GM21526 (cell line): ENCODE measurements at regions not wholly inside any gene's neighbourhood (a gene's known extent, or its start where the extent isn't known, plus 50 kb on each side); places are given as distances from the start of the nearest gene placed in this dataset.

Experiments used
- ATAC-seq: cut with Tn5 transposase; IDR thresholded peaks from one replicate; pipeline ENCODE4 v1.9.1; 2021; ENCODE audit warnings: moderate library complexity; ENCODE audit not compliant: unreplicated experiment, low FRiP score

DNA sequence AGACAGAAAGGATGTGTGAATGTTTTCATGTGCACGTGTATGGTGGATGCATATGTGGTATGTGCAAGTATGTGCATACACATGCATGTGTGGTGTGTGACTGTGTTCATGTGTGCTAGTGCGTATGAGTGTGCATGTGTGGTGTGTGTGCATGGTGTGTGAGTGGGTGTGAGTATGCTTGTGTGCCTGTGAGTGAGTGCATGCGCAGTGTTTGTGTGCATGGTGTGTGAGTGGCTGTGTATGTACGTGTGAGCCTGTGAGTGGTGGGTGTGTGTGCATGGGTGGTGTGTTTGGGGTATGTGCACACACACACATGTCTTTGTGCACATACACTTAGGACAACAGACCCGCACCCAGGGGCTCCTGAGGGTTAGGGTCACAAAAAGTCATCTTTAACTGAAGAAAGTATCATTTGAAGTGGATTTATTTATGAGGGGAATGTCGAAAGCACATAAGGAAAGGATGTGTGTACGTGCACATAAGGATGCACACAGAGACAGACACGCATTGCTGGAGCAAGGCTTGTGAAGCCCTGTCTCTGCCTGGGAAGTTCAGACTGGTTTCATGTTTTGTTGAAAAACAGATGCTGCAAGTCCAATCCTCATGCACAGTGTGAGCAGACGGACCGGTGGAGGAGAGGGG is 237.0 kb downstream of the SYK start:
- ATAC-seq, result no peak

DNA sequence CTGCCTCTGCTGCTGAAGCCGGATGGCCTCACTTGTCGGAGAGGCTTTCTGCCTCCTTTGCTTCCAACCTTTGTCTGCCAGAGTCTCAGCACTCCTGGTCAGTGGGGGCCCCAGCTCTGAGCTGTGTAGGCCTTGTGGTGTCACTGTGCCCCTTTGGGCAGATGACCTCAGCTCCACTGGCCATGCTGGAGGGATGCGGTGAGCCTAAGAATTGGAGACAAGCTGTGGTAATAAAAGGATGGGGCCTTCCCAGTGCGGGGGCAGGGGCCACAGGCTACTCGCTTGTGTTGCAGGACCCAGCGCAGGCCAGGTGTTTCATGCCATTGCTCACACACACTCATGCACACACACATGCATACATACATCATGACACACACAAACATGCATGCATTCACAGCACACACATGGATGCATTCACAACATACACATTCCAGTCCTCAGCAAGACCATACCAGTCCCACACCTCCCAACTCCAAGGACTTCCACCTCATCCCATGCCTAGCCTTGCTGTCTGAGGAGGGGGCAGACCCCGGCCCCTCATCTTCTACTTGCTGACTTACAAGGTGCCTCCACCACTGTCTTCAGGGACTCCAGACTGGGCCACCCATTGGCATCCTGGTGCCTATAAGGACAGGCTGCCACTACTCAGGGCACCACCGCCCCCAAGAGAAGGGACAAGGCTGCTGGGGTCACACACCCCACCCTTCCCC is 237.7 kb downstream of the SYK start:
- no peak for ATAC-seq

DNA sequence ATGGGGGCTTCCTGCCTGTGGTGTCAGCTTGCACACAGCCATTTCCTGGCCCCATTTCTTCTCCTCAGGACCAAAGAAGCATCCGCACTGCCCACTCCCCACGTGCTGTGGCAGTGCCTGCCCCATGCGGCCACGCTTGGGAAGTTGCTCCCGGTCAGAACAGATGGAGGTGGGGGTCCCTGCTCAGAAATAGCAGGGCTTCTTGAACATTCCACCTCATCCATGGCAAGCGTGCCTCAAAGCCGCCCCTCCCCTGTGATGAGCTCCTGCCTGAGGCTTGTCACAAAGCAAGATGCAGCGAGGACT is 238.2 kb downstream of the SYK start:
- ATAC-seq, result no peak

DNA sequence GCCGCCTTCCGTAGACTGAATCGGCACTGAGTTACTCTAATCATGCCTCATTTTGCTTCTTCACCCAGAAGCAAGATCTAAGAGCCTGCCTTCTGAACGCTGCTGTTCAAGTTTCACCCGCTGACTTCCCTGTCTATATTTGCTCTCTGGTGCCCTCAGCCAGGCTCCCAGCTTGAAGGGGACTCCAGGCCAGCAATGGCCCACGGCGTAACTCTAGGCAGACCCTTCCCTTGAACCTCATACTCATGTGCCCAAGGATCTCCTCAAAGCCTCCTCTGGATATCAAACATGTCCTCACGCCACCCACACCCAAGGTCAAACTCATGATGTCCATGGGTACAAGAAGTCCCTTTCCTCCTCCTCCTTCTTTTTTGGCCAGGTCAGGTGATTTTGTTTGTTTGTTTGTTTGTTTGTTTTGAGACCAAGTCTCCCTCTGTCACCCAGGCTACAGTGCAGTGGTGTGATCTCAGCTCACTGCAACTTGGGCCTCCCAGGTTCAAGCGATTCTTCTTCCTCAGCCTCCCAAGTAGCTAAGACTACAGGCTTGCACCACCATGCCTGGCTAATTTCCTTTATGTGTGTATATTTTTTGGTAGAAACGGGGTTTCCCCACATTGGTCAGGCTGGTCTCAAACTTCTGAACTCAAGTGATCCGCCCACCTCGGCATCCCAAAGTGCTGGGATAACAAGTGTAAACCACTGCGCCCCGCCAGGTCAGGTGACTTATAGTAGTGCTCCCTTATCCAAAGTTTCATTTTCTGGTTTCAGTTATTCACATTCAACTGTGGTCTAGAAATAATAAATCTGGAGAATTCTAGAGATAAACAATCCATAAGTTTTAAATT is 239.0 kb downstream of the SYK start:
- ATAC-seq, result no peak

DNA sequence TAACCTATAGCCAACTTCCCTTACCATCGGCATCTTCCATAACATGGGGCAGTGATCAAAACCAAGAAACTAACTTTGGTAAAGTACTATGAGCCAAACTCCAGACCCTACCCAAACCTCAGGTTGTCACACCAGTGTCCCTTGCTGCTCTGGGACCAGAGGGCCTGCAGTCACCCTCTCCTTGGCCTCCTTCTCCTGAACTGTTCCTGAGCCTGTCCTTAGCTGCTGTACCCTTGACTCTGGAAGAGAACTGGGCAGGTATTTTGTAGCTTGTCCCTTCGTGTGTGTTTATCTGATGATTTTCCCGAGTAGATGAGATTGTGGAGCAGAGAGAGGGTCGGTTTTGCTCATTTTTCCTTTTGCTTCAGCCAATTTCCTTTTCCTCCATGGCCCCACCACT is 240.4 kb downstream of the SYK start:
- ATAC-seq, result no peak

DNA sequence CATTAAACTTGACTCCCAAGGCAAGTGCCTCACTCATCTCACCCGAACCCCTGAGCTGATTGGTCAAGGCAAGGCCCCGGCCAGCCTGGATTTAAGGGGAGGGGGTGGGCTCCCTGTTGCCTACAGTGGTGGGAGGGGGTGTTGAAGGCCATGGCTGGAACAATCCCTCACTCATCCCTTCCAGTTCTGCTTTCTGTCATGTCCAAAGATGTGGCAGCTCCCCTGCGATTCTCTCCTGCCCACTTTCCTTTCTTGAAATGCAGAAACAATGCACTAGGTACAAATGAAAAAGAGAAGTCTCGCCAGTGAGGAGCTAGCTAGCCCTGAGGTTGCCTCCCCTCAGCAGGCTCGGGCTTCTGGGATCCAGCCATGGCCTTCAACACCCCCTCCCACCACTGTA is 240.9 kb downstream of the SYK start:
- no peak for ATAC-seq

DNA sequence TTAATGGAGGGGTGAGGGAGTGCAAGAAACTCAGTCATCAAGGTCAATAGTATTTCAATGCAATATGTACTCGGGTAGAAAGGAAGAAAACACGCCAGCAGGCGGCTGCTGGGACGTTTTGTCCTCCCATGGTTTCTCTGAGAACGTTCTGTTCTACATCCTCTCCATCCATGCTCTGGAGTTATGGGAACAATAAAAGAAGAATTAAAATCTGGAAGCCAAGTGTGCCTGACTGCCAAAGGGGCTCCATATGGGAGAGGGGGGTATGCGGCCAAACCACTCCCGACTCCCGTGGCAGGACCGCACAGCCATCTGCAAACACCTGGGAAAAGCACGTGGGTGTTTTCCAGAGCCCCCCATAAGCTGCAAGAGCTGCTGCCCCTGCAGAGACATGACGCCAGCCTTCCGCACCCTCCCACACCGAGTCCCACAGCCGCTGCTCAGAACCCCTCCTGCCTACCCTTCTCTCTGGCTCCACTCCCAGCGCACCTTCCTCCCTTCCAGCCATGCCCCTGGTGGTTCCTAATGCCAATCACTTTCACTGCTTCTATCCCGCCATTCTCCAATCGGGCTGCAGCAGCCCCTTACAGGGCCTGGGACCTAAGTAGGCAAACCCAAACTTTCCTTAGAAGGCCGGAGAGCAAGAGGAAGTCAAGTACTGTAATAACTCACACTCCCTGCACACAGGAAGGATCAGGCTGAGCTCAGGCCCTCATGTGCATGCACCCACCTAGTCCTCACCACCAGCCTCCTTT is 241.6 kb downstream of the SYK start:
- no peak for ATAC-seq

DNA sequence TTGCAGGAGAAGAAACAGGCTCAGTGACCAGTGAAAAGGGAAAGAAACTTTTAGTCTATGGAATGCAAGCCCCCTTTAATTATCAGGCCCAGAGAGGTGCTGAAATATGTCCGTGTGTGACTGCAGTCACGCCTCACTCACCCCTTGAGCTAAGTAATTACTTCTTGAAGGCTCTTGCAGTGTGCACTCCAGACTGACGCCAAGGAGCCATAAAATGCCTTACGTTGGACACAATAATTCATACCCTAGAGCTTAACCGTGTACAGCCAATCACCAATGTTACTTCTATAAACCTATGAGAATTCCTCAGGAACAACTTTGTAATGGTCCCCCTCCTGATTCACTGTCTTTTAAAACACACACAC is 242.2 kb downstream of the SYK start:
- ATAC-seq, result no peak

DNA sequence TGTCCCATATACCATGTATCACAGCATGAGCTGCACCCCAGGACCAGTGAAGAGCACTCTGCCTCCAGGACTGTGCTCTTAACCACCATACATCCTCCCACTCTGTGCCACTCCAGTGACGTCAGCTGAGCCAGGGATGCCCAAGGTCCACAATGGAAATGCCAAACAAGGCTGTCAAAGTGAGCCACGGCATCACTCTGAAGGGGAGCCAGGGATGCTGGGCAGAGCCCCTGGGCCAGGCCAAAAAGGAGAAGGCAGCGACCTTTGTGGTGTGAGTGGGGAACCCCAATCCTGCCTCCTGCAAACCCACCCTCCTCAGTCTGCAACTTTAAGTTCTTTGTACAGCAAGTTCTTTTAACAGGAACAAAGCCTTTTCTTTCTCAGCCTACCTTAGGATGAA is 242.7 kb downstream of the SYK start:
- ATAC-seq, result no peak

DNA sequence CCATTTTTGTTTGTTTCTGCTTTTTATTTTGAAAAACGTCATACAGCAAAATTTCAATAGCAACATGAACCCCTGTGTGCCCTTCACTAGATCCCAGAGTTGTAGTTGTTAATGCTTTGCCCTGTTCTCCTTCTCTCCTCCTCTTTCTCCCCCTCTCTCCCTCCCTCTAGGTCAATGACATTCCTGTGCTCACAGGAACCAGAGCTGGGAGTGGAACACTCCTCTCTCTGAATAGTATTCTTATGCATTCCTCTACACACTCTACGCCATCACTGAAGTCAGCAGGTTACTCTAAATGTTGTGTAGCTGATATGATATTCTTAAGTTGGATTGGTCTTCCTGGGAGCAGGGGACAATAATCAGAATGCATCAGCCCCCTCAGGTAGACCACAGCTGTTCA is 243.4 kb downstream of the SYK start:
- ATAC-seq, result no peak

DNA sequence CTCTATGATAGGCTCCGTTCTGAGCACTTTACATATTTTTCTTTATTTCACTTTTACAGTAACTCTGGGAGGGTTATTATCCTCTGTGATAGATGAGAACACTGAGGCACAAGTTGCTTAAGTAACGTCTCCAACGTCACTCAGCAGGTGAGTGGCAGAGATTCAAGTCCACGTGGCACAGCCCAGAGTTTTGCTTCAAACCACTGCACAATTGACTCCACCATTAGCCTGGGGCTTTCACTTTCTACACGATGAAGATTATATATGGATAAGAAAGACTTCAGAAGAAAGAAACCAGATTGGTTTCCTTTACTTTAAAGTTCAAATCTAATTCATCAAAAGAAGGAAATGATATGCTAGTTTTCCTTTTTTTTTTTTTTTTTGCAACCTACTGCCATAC is 245.9 kb downstream of the SYK start:
- no peak for ATAC-seq

DNA sequence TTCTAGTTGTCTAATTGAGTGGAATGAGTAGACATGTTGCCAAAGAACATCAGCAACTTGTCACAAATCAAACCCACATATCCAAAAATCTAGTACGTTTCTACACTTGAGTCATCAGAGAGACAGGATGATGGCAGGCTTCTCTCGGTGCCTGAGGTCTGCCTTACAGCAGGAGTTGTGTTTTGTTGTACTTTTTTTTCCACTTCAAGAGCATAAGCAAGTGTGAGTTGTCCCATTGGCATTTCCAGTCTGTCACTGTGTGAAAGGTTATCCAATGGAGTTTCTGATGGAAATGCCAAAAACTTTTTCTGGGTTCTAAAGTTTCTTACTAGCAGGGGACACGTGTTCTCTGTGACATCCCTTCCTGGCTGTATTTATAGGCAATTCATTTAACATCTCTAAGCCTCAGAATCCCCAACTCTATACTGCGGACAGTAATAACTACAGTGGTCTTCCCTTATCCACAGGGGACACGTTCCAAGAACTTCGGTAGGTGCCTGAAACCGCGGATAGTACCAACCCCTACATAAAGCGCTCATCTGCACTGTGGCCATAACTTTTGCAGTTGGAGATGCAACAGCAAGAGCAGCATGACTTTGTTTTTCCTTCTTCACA is 246.5 kb downstream of the SYK start:
- ATAC-seq, result no peak

DNA sequence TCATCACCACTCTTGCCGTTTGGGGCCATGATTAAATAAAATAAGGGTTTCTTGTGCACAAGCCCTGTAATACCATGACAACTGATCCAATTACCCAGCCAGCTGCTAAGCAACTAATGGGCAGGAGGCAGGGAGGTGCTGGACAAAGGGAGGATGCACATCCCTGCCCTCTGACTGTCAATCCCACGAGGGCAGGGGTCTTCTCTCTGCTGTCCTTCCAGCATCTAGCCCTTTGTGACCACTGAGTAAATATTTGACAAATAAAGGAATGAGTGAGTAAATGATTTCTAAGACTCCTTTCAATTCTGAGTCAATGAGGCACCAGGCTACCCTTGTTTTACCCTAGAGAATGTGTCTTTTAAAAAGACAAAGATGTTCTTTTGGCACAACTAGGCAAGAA is 247.1 kb downstream of the SYK start:
- no peak for ATAC-seq

DNA sequence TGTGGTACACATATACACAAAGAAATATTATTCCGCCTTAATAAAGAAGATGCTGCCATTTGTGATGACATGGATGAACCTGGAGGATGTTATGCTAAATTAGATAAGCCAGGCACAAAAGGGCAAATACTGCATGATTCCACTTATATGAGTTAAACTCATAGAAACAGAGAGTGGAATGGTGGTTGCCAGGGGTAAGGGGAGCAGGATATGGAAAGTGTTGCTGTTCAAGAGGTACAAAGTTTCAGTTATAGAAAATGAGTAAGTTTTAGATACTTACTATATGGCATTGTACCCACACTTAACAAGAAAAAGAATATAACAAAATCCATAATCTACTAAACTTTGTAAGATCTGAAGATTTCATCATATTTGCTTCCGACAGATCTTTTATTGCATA is 252.2 kb downstream of the SYK start:
- ATAC-seq, result no peak

DNA sequence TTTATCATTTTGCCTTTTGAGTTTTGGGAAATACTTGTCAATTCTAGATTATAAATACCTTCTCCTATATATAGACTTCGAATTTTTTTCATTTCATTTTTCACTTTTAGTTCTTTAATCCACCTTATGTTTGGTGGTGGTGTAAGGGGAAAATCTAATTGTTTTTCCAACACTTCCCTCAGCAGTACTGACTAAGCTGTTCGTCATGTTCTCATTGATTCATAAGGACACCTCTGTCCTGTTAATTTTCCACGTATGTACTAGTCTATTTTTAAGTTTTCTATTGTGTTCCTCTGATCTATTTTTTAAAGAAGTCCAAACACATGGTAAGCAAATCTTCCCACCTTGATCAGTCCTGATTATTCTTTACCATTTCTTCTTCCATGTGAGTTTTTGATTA is 254.2 kb downstream of the SYK start:
- ATAC-seq, result no peak

DNA sequence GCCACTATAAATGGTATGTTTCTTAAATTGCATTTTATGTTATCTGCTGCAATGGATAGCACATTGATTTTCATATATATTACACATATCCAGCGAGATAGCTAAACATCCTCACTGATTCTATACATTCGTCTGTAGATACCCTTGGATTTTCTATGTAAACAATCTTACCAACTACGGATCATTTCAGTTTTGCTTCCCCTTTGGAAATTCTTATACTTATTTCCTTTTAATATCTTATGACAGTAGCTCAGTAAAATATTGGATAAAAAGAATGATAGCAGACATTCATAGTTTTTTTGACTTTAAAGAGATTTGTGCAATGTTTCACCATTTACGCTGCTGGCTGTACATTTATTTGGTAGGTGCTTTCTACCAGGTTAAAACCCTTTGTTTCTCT is 254.9 kb downstream of the SYK start:
- no peak for ATAC-seq

DNA sequence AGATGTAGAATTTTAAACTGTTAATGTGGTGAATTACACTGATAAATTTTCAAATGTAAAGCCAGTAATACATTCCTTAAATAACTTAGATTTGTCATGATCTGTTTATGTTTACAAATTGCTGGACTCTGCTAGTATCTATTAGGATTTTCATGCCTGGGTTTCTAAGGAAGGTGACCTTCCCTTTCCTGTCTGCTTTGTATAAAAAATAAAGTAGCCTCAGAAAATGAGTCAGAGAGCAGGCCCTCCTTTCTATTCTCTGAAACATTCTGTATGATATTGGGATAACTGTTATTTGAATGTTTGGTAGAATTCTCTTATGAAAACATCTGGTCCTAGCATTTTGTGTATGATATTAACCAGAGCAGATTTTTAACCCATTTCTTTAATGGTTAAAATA is 255.3 kb downstream of the SYK start:
- ATAC-seq, result no peak

DNA sequence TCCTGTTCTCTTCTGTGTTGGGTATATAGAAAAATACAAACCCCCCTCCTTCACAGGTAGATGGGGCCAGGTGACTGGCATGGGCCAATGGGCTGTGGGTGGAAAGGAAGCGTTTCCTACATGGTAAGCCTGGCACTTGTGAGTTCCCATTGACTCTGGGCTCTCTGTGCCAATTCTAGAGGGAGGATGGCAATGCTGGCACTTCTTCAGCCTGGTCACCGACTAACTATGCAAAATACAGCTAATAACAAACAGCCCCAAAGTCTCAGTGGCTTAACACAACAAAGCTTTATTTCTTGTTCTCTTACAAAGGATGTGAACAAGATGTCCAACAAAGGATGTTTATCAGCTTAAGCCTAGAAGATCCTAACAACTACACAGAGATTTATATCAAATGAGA is 258.1 kb downstream of the SYK start:
- no peak for ATAC-seq

DNA sequence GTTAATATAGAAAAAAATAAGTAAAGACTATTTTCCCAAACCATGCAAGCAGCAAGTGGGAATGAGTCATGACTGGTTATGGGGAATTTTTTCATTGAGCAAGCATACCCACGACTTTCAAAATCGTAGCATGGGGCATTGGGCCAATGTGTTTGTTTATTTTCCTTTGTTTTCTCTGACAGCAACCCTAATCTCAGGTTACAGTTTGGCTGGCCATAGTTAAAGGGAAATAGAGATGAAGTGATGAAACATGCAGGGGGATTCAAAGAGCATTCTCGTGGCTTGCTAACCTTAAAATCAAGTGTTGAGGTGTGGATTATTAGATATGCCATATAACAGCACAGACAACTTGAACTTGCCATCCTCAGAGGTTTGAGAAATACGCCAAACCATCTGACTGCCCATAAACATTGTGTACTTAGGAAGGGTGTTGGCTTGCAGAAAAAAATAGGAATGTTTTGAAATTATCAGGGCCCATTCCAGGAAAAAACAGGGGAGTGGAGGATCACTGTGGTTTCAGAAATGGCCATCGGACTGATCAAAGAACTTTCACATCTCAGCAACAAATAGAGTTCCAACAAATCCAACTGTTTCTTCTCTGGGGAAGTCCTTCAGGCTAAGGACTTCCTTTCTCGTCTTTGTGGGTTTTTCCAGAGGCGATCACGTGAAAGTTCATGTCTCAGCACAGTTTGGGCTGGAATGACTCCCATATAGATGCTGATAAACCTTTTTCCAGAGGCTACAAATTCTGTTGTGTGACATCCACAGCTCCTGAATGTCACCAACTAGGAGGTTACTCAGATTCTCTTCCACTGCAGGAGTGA is 259.1 kb downstream of the SYK start:
- no peak for ATAC-seq

DNA sequence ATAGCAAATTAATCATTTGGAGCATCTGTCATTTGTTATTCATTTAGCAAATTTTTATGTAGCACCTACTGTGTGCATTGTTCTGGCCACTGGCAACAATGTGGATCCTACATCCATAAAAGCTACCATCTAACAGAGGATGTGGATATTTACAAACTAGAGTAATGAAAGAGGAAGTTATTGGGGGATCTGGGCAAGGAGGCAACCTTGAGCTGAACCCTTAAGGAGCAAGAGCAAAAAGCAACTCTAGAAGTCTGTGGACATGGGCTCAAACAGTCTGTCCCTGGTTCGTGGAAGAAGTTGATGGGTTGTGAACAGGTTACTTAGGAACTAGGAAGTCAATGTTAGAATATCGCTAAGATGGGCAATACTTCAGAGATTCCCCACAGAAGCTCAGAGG is 259.9 kb downstream of the SYK start:
- no peak for ATAC-seq
